Kidney (tissue), 13 donors: ENCODE measurements at regions not wholly inside any gene's neighbourhood (a gene's known extent, or its start where the extent isn't known, plus 50 kb on each side); places are given as distances from the start of the nearest gene placed in this dataset.

Experiments
- DNase-seq, 5 donors: peaks; one replicate each; pipeline ENCODE4 v3.0.0-alpha.2; 2013 to 2020
- FAIRE-seq: peaks from 2 replicates; lab custom pipeline; 2012; peaks lifted over from hg19 to GRCh38; lab: Jason Lieb, UNC
- H3K27ac ChIP-seq, 2 donors: one replicate each; pipeline ENCODE4 v1.7.0; 2013; ENCODE audit warnings: low read depth in 2 of 2, low read length in 2 of 2, inconsistent platforms in 1 of 2
- H3K27me3 ChIP-seq: one replicate; pipeline ENCODE4 v1.7.1; 2013; ENCODE audit warnings: low read length, inconsistent platforms; ENCODE audit not compliant: control insufficient read depth, insufficient read depth
- H3K36me3 ChIP-seq, 3 donors: one replicate each; pipeline versions ENCODE4 v1.7.0 to v1.7.1; 2013; ENCODE audit warnings: low read length in 3 of 3, control low read depth in 1 of 3, inconsistent platforms in 1 of 3; ENCODE audit not compliant: insufficient read depth in 3 of 3, control insufficient read depth in 2 of 3
- H3K4me1 ChIP-seq, 3 donors: one replicate each; pipeline versions ENCODE4 v1.7.0 to v1.7.1; 2013; ENCODE audit warnings: low read length in 3 of 3, inconsistent platforms in 1 of 3, low read depth in 1 of 3; ENCODE audit not compliant: control insufficient read depth in 2 of 3, insufficient read depth in 2 of 3
- H3K4me3 ChIP-seq, 3 donors: one replicate each; pipeline versions ENCODE4 v1.7.0 to v1.8.1; 2013; ENCODE audit warnings: low read length in 3 of 3, control low read depth in 1 of 3, inconsistent platforms in 1 of 3
- H3K9ac ChIP-seq, 3 donors: one replicate each; pipeline versions ENCODE4 v1.7.0 to v1.7.1; 2013; ENCODE audit warnings: low read length in 3 of 3, control low read depth in 1 of 3, inconsistent platforms in 1 of 3
- H3K9me3 ChIP-seq, 3 donors: one replicate each; pipeline versions ENCODE4 v1.7.0 to v1.7.1; 2013; ENCODE audit warnings: low read length in 3 of 3, control low read depth in 1 of 3, inconsistent platforms in 1 of 3; ENCODE audit not compliant: control insufficient read depth in 2 of 3, insufficient read depth in 1 of 3
- intact Hi-C: fragments of 100-400 bp; cut with DNase I; formaldehyde crosslinking; loops from one replicate; pipeline ENCODE4 v1.11.1; 2022
- TF ChIP-seq, protein P1 (sequence below): IDR thresholded peaks from 3 replicates; pipeline ENCODE4 v1.5.1; 2012; ENCODE audit warnings: mild to moderate bottlenecking, moderate library complexity, borderline replicate concordance; ENCODE audit not compliant: insufficient read depth; ENCODE audit errors: extremely low read depth
- donor health status: control.
- donor health status: control.
- donor health status: control.
- donor health status: control.
- donor health status: control.
- donor health status: DM: yes; HTN: yes; CAD: no.
- donor health status: Normal renal cell carcinoma (clear cell type).

DNA sequence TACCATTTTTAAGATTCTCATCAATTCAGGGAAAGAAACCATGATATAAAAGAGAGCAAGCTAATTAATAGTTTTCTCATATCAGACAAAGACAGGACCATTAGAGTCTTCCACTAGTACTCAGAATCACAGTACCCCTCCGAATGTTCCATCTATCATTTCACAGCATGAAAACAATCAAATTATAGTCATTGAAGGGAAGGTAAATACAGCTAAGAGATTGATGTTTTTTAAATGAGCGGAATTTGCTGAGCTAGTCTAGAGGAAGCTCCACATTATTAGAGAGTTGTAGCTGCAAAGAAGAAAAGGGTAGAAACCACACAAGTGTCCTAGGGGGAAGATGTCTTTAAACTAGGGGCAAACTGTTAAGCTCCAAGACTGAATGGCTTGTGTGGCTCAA, 808.9 kb downstream of the CDH11 start:
- TF ChIP-seq, protein P1, sequence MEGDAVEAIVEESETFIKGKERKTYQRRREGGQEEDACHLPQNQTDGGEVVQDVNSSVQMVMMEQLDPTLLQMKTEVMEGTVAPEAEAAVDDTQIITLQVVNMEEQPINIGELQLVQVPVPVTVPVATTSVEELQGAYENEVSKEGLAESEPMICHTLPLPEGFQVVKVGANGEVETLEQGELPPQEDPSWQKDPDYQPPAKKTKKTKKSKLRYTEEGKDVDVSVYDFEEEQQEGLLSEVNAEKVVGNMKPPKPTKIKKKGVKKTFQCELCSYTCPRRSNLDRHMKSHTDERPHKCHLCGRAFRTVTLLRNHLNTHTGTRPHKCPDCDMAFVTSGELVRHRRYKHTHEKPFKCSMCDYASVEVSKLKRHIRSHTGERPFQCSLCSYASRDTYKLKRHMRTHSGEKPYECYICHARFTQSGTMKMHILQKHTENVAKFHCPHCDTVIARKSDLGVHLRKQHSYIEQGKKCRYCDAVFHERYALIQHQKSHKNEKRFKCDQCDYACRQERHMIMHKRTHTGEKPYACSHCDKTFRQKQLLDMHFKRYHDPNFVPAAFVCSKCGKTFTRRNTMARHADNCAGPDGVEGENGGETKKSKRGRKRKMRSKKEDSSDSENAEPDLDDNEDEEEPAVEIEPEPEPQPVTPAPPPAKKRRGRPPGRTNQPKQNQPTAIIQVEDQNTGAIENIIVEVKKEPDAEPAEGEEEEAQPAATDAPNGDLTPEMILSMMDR = no peak
- no peak overlapping the region for H3K4me3 ChIP-seq
- H3K27me3 ChIP-seq = no peaks in the 10 kb centered on the region
- no peak overlapping the region for H3K9ac ChIP-seq
- no peak for FAIRE-seq
- intact Hi-C loops = no loop called here
- H3K27ac ChIP-seq = no peak overlapping the region
- no peak for DNase-seq
- H3K4me1 ChIP-seq = no peaks in the 10 kb centered on the region
- H3K36me3 ChIP-seq = no peaks in the 10 kb centered on the region
- peaks cover 0 to 3% (median 0%) of the 10 kb centered on the region in 3 donors for H3K9me3 ChIP-seq

DNA sequence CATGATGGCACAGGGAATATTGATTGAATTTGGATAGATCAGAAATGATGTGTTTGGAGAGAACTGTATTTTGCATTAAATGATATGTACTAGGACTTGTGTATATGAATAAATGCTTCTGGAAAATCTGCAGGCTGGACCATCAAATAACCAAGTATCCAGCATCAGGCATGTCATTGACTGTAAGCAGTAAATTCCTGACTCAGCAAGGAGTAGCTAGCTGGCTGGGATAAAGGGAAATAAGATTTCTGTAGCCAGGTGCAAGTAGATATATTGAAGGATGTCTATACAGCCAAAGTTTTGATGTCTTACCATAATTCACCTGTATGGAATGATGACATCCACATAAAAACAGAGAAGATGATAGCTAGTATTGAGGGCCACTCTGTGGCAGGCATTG, 809.6 kb downstream of the CDH11 start:
- DNase-seq (no peak), FAIRE-seq (no peak)
- no peak overlapping the region for H3K27ac ChIP-seq
- H3K27me3 ChIP-seq = no peaks in the 10 kb centered on the region
- intact Hi-C loops = no loop called here
- H3K9ac ChIP-seq = no peak overlapping the region
- H3K4me3 ChIP-seq = no peak overlapping the region
- no peaks in the 10 kb centered on the region for H3K36me3 ChIP-seq
- TF ChIP-seq, protein P1 = no peak
- peaks cover 0 to 3% (median 0%) of the 10 kb centered on the region in 3 donors for H3K9me3 ChIP-seq
- no peaks in the 10 kb centered on the region for H3K4me1 ChIP-seq

DNA sequence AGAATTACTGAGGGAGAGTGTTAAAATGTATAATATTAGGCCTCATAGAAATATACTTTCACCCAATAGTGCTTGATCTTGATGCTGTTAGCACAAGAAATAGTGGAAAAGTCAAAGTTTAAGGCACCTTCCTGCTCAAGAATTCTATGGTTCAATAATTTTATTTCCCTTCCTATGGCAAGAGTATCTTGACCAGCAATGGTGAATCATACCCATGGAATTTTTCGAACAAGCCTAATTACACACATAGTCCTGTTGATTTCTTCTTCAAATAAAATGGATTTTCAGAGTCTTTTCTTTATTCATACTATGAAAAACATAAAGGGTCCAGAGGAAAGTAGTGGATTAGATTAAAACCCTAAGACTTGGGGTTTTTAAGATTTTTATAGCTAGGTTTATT, 810.6 kb downstream of the CDH11 start:
- TF ChIP-seq, protein P1 = no peak
- DNase-seq = no peak
- H3K9ac ChIP-seq = no peak overlapping the region
- no peaks in the 10 kb centered on the region for H3K36me3 ChIP-seq
- intact Hi-C loops = no loop called here
- H3K9me3 ChIP-seq = peaks cover 0 to 3% (median 0%) of the 10 kb centered on the region in 3 donors
- no peaks in the 10 kb centered on the region for H3K27me3 ChIP-seq
- FAIRE-seq = no peak
- H3K27ac ChIP-seq = no peak overlapping the region
- no peaks in the 10 kb centered on the region for H3K4me1 ChIP-seq
- H3K4me3 ChIP-seq = no peak overlapping the region
